Stimulated activated CD4-positive, alpha-beta T cell treated with anti-CD3 and anti-CD28 coated beads, Interleukin-2, amount 100 ng/mL, for 48 hours (primary cell): ENCODE measurements at regions not wholly inside any gene's neighbourhood (a gene's known extent, or its start where the extent isn't known, plus 50 kb on each side); places are given as distances from the start of the nearest gene placed in this dataset.
"Not testable (repeated sequence)": the region's sequence is repeated elsewhere in the genome, so short reads cannot be mapped to it uniquely, and the experiment has no call there.

Source experiments
- DNase-seq, 2 donors: peaks; one replicate each; pipeline ENCODE4 v3.0.0-alpha.2; 2020

- no peak for DNase-seq
These were observed 721.4 kb upstream of the GOT2 start for GRCh38 chr16:59455497-59455896.

GRCh38 chr16:59450513-59450912, 716.4 kb upstream of the GOT2 start:
- DNase-seq: not testable (repeated sequence)

GRCh38 chr16:59440502-59440901, 706.4 kb upstream of the GOT2 start:
- DNase-seq: no peak

- no peak for DNase-seq
These were observed 698.8 kb upstream of the GOT2 start for GRCh38 chr16:59432896-59433295.

- no peak for DNase-seq
These were observed 698.2 kb upstream of the GOT2 start for GRCh38 chr16:59432276-59432675.

GRCh38 chr16:59424714-59425273, 690.7 kb upstream of the GOT2 start:
- DNase-seq: no peak

- no peak for DNase-seq
These were observed 678.1 kb upstream of the GOT2 start for GRCh38 chr16:59411961-59412841.

GRCh38 chr16:59410451-59410850, 676.3 kb upstream of the GOT2 start:
- DNase-seq: no peak

GRCh38 chr16:59405802-59406201, 671.7 kb upstream of the GOT2 start:
- DNase-seq: no peak

- DNase-seq: no peak
These were observed 670.4 kb upstream of the GOT2 start for GRCh38 chr16:59404509-59404908.

- DNase-seq: no peak
These were observed 666.7 kb upstream of the GOT2 start for GRCh38 chr16:59400830-59401229.

- DNase-seq: no peak
These were observed 663.5 kb upstream of the GOT2 start for GRCh38 chr16:59397638-59398037.

- DNase-seq: no peak
These were observed 660.4 kb upstream of the GOT2 start for GRCh38 chr16:59394526-59394925.

GRCh38 chr16:59392911-59393310, 658.8 kb upstream of the GOT2 start:
- DNase-seq: no peak

- DNase-seq: no peak
These were observed 657.7 kb upstream of the GOT2 start for GRCh38 chr16:59391617-59392364.

- no peak for DNase-seq
These were observed 651.8 kb upstream of the GOT2 start for GRCh38 chr16:59385959-59386358.

GRCh38 chr16:59385491-59385890, 651.4 kb upstream of the GOT2 start:
- DNase-seq: no peak

- DNase-seq: no peak
These were observed 639.5 kb upstream of the GOT2 start for GRCh38 chr16:59373632-59374031.

- DNase-seq: no peak
These were observed 636.6 kb upstream of the GOT2 start for GRCh38 chr16:59370717-59371116.

GRCh38 chr16:59369523-59369922, 635.4 kb upstream of the GOT2 start:
- DNase-seq: no peak

GRCh38 chr16:59368586-59368985, 634.5 kb upstream of the GOT2 start:
- no peak for DNase-seq

- no peak for DNase-seq
These were observed 622.6 kb upstream of the GOT2 start for GRCh38 chr16:59356709-59357108.

GRCh38 chr16:59356144-59356543, 622.0 kb upstream of the GOT2 start:
- DNase-seq: no peak

- DNase-seq: no peak
These were observed 621.6 kb upstream of the GOT2 start for GRCh38 chr16:59355704-59356103.
